B cell (primary cell): ENCODE measurements at regions not wholly inside any gene's neighbourhood (a gene's known extent, or its start where the extent isn't known, plus 50 kb on each side); places are given as distances from the start of the nearest gene placed in this dataset.

ENCODE experiments used
- ATAC-seq: fragments of 200-7000 bp; cut with Tn5 transposase; one replicate; pipeline ENCODE4 v1.10.0; 2021; ENCODE audit warnings: low read depth, mild to moderate bottlenecking, moderate number of reproducible peaks, moderate library complexity
- CTCF ChIA-PET: fragments of 350-600 bp; sonication (Branson Sonifier 250); formaldehyde crosslinking; loops from one replicate; lab custom pipeline; 2021; ENCODE audit warnings: antibody characterized with exemption, inconsistent platforms; lab: Charles Lee
- POLR2A ChIA-PET: fragments of 350-600 bp; sonication (Branson Sonifier 250); formaldehyde crosslinking; loops from one replicate; lab custom pipeline; 2021; ENCODE audit warnings: antibody characterized with exemption; lab: Charles Lee
- DNase-seq: peaks from one replicate; pipeline ENCODE4 v3.0.0; 2013
- H2AFZ ChIP-seq: 2 replicates; pipeline ENCODE4 v1.6.1; 2012; ENCODE audit warnings: mild to moderate bottlenecking, low read depth, low read length; ENCODE audit not compliant: insufficient read depth, poor library complexity, severe bottlenecking
- H3K27ac ChIP-seq, 2 donors: 1 replicate in 1 of 2; 2 replicates in 1 of 2; pipeline ENCODE4 v1.5.1; 2012 to 2013; ENCODE audit warnings: low read length in 2 of 2, mild to moderate bottlenecking in 2 of 2, moderate library complexity in 1 of 2
- H3K27me3 ChIP-seq, 4 experiments: fragments of 200-600 bp in 1 of 4; sonication (generic) in 1 of 4; replicated peaks in 1 of 4; 1 replicate in 2 of 4; 2 replicates in 2 of 4; pipeline versions ENCODE4 v1.6.1 to v1.7.0; 2013 to 2016; ENCODE audit warnings: low read length in 3 of 4, mild to moderate bottlenecking in 2 of 4, mixed read lengths in 1 of 4, moderate library complexity in 1 of 4; ENCODE audit not compliant: insufficient read depth in 4 of 4, control insufficient read depth in 3 of 4; ENCODE audit errors: control extremely low read depth in 1 of 4
- H3K36me3 ChIP-seq, 2 experiments: replicated peaks in 1 of 2; 1 replicate in 1 of 2; 2 replicates in 1 of 2; pipeline versions ENCODE4 v1.6.1 to v1.7.1; 2013; ENCODE audit warnings: low read length in 1 of 2; ENCODE audit not compliant: insufficient read depth in 2 of 2, control insufficient read depth in 1 of 2; ENCODE audit errors: control extremely low read depth in 1 of 2, extremely low read depth in 1 of 2
- H3K4me1 ChIP-seq, 2 donors: fragments of 200-600 bp in 1 of 2; sonication (generic) in 1 of 2; 1 replicate in 1 of 2; 2 replicates in 1 of 2; pipeline versions ENCODE4 v1.5.1 to v1.6.1; 2013 to 2017; ENCODE audit warnings: low read length in 2 of 2; ENCODE audit not compliant: control insufficient read depth in 2 of 2, insufficient read depth in 2 of 2
- H3K4me2 ChIP-seq: replicated peaks from 2 replicates; pipeline ENCODE3; 2012; ENCODE audit warnings: mild to moderate bottlenecking, low read depth, low read length; ENCODE audit not compliant: poor library complexity, severe bottlenecking
- H3K4me3 ChIP-seq, 5 experiments: fragments of 200-600 bp in 1 of 5; sonication (generic) in 1 of 5; 1 replicate in 3 of 5; 2 replicates in 2 of 5; pipeline versions ENCODE4 v1.5.1 to v1.7.0; 2011 to 2016; ENCODE audit warnings: low read length in 4 of 5, mild to moderate bottlenecking in 4 of 5, low read depth in 2 of 5, control low read depth in 1 of 5, moderate library complexity in 1 of 5; ENCODE audit not compliant: insufficient read depth in 1 of 5; ENCODE audit errors: control extremely low read depth in 1 of 5, extremely low read depth in 1 of 5
- H3K79me2 ChIP-seq: fragments of 200-600 bp; sonication (generic); one replicate; pipeline ENCODE4 v1.6.0; 2016; ENCODE audit warnings: low read length; ENCODE audit not compliant: control insufficient read depth, insufficient read depth
- H3K9ac ChIP-seq: fragments of 200-600 bp; sonication (generic); 2 replicates; pipeline ENCODE4 v1.6.1; 2017; ENCODE audit warnings: mild to moderate bottlenecking, low read length, moderate library complexity
- H3K9me3 ChIP-seq, 3 donors: one replicate each; pipeline versions ENCODE4 v1.6.1 to v1.7.1; 2013; ENCODE audit warnings: low read length in 2 of 3; ENCODE audit not compliant: control insufficient read depth in 2 of 3, insufficient read depth in 1 of 3; ENCODE audit errors: control extremely low read depth in 1 of 3
- H4K20me1 ChIP-seq: 2 replicates; pipeline ENCODE4 v1.6.0; 2012; ENCODE audit warnings: mild to moderate bottlenecking, low read length; ENCODE audit not compliant: insufficient read depth, control insufficient read depth, poor library complexity, severe bottlenecking
- H3K27ac Mint-ChIP-seq: one replicate; pipeline ENCODE4 v1.8.0; 2021; ENCODE audit warnings: mixed read lengths
- H3K27me3 Mint-ChIP-seq: one replicate; pipeline ENCODE4 v1.8.0; 2021; ENCODE audit warnings: mixed read lengths
- H3K4me1 Mint-ChIP-seq: one replicate; pipeline ENCODE4 v1.8.0; 2021; ENCODE audit warnings: mixed read lengths
- H3K4me3 Mint-ChIP-seq: one replicate; pipeline ENCODE4 v1.8.0; 2021; ENCODE audit warnings: mixed read lengths
- H3K9me3 Mint-ChIP-seq: one replicate; pipeline ENCODE4 v1.8.0; 2022; ENCODE audit warnings: mixed read lengths; ENCODE audit not compliant: insufficient read depth
- EZH2 ChIP-seq: IDR thresholded peaks from 2 replicates; pipeline ENCODE4 v1.6.1; 2012; ENCODE audit warnings: borderline replicate concordance, low read depth, mild to moderate bottlenecking, moderate library complexity, low read length; ENCODE audit not compliant: insufficient read depth, poor library complexity, severe bottlenecking
- WGBS: methylation state at CpG from one replicate; pipeline ENCODE4 v1.1.5; 2013; ENCODE audit warnings: missing lambda C conversion rate; ENCODE audit not compliant: insufficient coverage; 5-methylcytosine and 5-hydroxymethylcytosine counted together
- intact Hi-C: fragments of 100-400 bp; cut with micrococcal nuclease; formaldehyde crosslinking; loops from one replicate; pipeline ENCODE4 v1.10.0; 2022
- TF ChIP-seq, protein P1 (sequence below): fragments of 200-600 bp; IDR thresholded peaks from one replicate; pipeline ENCODE4 v1.8.0; 2022; ENCODE audit warnings: antibody characterized with exemption, mild to moderate bottlenecking

DNA sequence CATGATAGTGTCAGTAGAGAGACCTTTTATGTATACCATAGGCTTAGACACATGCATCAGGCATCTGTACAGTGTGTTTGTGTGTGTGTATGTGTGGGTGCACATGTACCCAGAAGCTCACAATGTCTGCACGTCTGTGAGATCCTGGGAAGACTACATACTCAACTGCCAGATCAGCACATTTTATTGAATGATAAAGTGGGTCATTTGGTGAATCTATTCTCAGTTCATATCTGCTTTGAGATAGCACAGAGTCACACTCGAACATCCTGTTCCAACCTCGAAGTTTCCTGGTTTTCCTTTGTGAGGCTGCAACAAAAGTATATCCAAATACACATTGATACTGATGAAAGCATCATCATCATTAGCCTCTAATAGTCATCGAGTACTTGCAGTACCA is 63.6 kb downstream of the MAF start:
- H3K4me3 Mint-ChIP-seq: no peak overlapping the region
- no peaks in the 10 kb centered on the region for H3K27me3 ChIP-seq
- H3K36me3 ChIP-seq: no peaks in the 10 kb centered on the region
- 90% methylated on average over 2 of the region's 4 CpGs for WGBS
- H3K4me1 ChIP-seq: no peaks in the 10 kb centered on the region
- H3K9me3 Mint-ChIP-seq: no peaks in the 10 kb centered on the region
- ChIA-PET CTCF (no interaction called here), POLR2A (interaction anchor here (0.5 kb wide), 1 partner anchor 63 kb away, joined by 7 read pairs; no protein-coding TSS in a partner anchor)
- intact Hi-C loops: no loop called here
- no peak overlapping the region for H3K4me3 ChIP-seq
- H2AFZ ChIP-seq: no peak overlapping the region
- DNase-seq: no peak
- H3K27ac ChIP-seq: no peak overlapping the region
- no peaks in the 10 kb centered on the region for H4K20me1 ChIP-seq
- H3K4me1 Mint-ChIP-seq: no peaks in the 10 kb centered on the region
- H3K9ac ChIP-seq: no peak overlapping the region
- no peak for ATAC-seq
- no peak overlapping the region for H3K4me2 ChIP-seq
- no peak for TF ChIP-seq EZH2
- TF ChIP-seq, protein P1, sequence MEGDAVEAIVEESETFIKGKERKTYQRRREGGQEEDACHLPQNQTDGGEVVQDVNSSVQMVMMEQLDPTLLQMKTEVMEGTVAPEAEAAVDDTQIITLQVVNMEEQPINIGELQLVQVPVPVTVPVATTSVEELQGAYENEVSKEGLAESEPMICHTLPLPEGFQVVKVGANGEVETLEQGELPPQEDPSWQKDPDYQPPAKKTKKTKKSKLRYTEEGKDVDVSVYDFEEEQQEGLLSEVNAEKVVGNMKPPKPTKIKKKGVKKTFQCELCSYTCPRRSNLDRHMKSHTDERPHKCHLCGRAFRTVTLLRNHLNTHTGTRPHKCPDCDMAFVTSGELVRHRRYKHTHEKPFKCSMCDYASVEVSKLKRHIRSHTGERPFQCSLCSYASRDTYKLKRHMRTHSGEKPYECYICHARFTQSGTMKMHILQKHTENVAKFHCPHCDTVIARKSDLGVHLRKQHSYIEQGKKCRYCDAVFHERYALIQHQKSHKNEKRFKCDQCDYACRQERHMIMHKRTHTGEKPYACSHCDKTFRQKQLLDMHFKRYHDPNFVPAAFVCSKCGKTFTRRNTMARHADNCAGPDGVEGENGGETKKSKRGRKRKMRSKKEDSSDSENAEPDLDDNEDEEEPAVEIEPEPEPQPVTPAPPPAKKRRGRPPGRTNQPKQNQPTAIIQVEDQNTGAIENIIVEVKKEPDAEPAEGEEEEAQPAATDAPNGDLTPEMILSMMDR: no peak
- H3K27ac Mint-ChIP-seq: no peak overlapping the region
- H3K79me2 ChIP-seq: no peaks in the 10 kb centered on the region
- H3K27me3 Mint-ChIP-seq: peaks cover 5% of the 10 kb centered on the region
- peaks cover 0 to under 1% (median 0%) of the 10 kb centered on the region in 3 donors for H3K9me3 ChIP-seq

DNA sequence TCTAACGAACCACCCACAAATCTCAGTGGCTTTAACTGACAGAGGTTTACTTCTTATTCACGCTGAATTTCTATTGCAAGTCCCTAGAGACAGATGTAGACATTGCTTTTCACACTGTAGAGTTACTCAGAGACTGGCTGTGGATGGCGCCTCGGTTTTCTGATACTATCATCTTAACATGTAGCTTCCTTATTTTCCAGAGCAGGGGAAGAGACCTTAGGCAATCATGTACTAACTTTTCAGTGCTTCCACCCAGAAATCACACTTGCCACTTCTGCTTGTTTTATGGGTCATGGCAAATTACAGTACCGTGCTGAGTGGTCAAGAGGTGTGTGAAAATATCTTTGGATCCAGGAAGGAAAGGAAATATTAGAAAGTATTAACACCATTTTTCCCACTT is 65.4 kb downstream of the MAF start:
- ChIA-PET POLR2A (no interaction called here), CTCF (no interaction called here)
- no peaks in the 10 kb centered on the region for H3K36me3 ChIP-seq
- no peaks in the 10 kb centered on the region for H3K27me3 ChIP-seq
- H3K79me2 ChIP-seq: no peaks in the 10 kb centered on the region
- H2AFZ ChIP-seq: no peak overlapping the region
- intact Hi-C loops: no loop called here
- no peaks in the 10 kb centered on the region for H4K20me1 ChIP-seq
- no peak overlapping the region for H3K27ac ChIP-seq
- ATAC-seq: no peak
- no peak for TF ChIP-seq EZH2
- TF ChIP-seq, protein P1: no peak
- no peak overlapping the region for H3K4me3 Mint-ChIP-seq
- DNase-seq: no peak
- H3K4me1 ChIP-seq: no peaks in the 10 kb centered on the region
- no peak overlapping the region for H3K27ac Mint-ChIP-seq
- no peak overlapping the region for H3K4me2 ChIP-seq
- H3K27me3 Mint-ChIP-seq: peaks cover 5% of the 10 kb centered on the region
- H3K9me3 Mint-ChIP-seq: no peaks in the 10 kb centered on the region
- WGBS: 0% methylated on average over 2 of the region's 5 CpGs
- H3K4me3 ChIP-seq: no peak overlapping the region
- H3K9ac ChIP-seq: no peak overlapping the region
- no peaks in the 10 kb centered on the region for H3K4me1 Mint-ChIP-seq
- no peaks in the 10 kb centered on the region for H3K9me3 ChIP-seq
